BJ (cell line): ENCODE measurements at regions not wholly inside any gene's neighbourhood (a gene's known extent, or its start where the extent isn't known, plus 50 kb on each side); places are given as distances from the start of the nearest gene placed in this dataset.

Source experiments
- CTCF ChIA-PET: fragments of 350-600 bp; formaldehyde crosslinking; extraction: SDS; loops from one replicate; lab custom pipeline; 2021; ENCODE audit warnings: antibody characterized with exemption, inconsistent platforms; lab: Yijun Ruan, JAX
- POLR2A ChIA-PET: fragments of 300-600 bp; sonication (Branson Sonifier 250); formaldehyde crosslinking; extraction: SDS; loops from one replicate; lab custom pipeline; 2021; ENCODE audit warnings: antibody characterized with exemption; lab: Charles Lee
- DNase-seq: peaks from one replicate; pipeline ENCODE4 v3.0.0-alpha.2; 2011; ENCODE audit warnings: low read depth
- H3K27me3 ChIP-seq: 2 replicates; pipeline ENCODE4 v1.6.0; 2011; ENCODE audit warnings: low read length; ENCODE audit not compliant: control insufficient read depth, insufficient read depth
- H3K36me3 ChIP-seq: 2 replicates; pipeline ENCODE4 v1.5.1; 2011; ENCODE audit warnings: low read length; ENCODE audit not compliant: control insufficient read depth, insufficient read depth
- H3K4me3 ChIP-seq: 2 replicates; pipeline ENCODE4 v1.5.1; 2011; ENCODE audit warnings: low read depth, mild to moderate bottlenecking, control low read depth, low read length
- CTCF ChIP-seq: IDR thresholded peaks from 2 replicates; pipeline ENCODE4 v1.5.1; 2011; ENCODE audit warnings: low read depth, mild to moderate bottlenecking, control low read depth, inconsistent platforms, low read length, moderate library complexity; ENCODE audit not compliant: insufficient read depth

- DNase-seq, result no peak
- H3K27me3 ChIP-seq, result no peaks in the 10 kb centered on the region
- POLR2A ChIA-PET, result no interaction called here
- H3K36me3 ChIP-seq, result no peaks in the 10 kb centered on the region
- CTCF ChIA-PET, result interaction anchor here (1.1 kb wide), 1 partner anchor 31 kb away, joined by 3 read pairs; no protein-coding TSS in a partner anchor
- TF ChIP-seq CTCF, result no peak
- no peak overlapping the region for H3K4me3 ChIP-seq
These were observed 491.0 kb downstream of the NAV3 start for GRCh38 chr12:78321696-78322095.

- no peak for TF ChIP-seq CTCF
- no peak for DNase-seq
- Histone ChIP-seq H3K4me3 (no peak overlapping the region), H3K36me3 (no peaks in the 10 kb centered on the region), H3K27me3 (no peaks in the 10 kb centered on the region)
- POLR2A ChIA-PET, result interaction anchor here (0.5 kb wide), 1 partner anchor 15 kb away, joined by 3 read pairs; no protein-coding TSS in a partner anchor
- CTCF ChIA-PET, result no interaction called here
These were observed 492.5 kb downstream of the NAV3 start for GRCh38 chr12:78323226-78323625.

GRCh38 chr12:78324234-78324633 lies 493.5 kb downstream of the NAV3 start:
- CTCF ChIA-PET, result interaction anchor here (0.5 kb wide), 1 partner anchor 11 kb away, joined by 3 read pairs; no protein-coding TSS in a partner anchor
- H3K36me3 ChIP-seq, result no peaks in the 10 kb centered on the region
- no peaks in the 10 kb centered on the region for H3K27me3 ChIP-seq
- no peak for DNase-seq
- no peak overlapping the region for H3K4me3 ChIP-seq
- TF ChIP-seq CTCF, result no peak
- POLR2A ChIA-PET, result no interaction called here

- no peak for TF ChIP-seq CTCF
- CTCF ChIA-PET, result no interaction called here
- H3K36me3 ChIP-seq, result no peaks in the 10 kb centered on the region
These were observed 497.8 kb downstream of the NAV3 start for GRCh38 chr12:78328524-78328923.

GRCh38 chr12:78330131-78330530 lies 499.4 kb downstream of the NAV3 start:
- no peaks in the 10 kb centered on the region for H3K27me3 ChIP-seq
- ChIA-PET CTCF (no interaction called here), POLR2A (no interaction called here)
- no peaks in the 10 kb centered on the region for H3K36me3 ChIP-seq
- TF ChIP-seq CTCF, result no peak
- no peak overlapping the region for H3K4me3 ChIP-seq
- DNase-seq, result no peak

More at GRCh38 chr12:78328524-78328923, 497.8 kb downstream of the NAV3 start:
- no peaks in the 10 kb centered on the region for H3K27me3 ChIP-seq
- no peak for DNase-seq
- H3K4me3 ChIP-seq, result no peak overlapping the region
- POLR2A ChIA-PET, result no interaction called here
